HG03432 (cell line): ENCODE measurements at regions not wholly inside any gene's neighbourhood (a gene's known extent, or its start where the extent isn't known, plus 50 kb on each side); places are given as distances from the start of the nearest gene placed in this dataset.

Experiments used
- ATAC-seq: cut with Tn5 transposase; IDR thresholded peaks from one replicate; pipeline ENCODE4 v1.9.1; 2021; ENCODE audit warnings: mild to moderate bottlenecking, moderate library complexity; ENCODE audit not compliant: unreplicated experiment

DNA sequence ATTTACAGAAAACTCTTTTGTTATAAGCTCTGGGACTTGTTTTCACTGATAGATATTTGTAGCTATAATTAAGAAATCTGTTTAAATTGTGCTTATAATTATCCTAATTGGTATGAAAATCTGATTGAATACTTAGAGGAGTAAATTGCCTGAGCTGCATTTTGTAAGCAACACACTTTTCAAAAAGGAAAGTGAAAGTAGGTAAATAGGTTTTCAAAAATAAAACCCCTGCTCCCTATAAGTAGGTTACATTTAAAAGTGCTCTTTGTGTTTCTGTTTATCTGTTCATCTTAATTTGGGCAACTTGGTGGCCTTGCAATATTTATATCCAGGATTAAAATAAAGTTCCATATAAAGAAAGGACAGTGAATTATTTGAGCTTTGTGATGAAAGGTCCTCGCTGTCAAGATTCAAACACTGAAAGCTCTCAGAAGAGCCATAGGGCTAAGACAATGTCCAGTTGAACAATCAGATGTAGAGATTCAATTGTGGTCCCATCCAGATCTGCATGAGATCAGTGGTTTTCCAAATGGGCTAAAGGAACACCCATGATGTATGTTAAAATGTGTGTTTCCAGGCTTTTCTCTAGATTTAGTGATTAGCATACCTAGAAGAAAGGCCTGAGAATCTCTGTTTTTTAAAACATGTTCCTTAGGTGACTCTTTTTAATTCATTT lies 371.6 kb downstream of the RPRM start:
- peak; percentile 67 for ATAC-seq

DNA sequence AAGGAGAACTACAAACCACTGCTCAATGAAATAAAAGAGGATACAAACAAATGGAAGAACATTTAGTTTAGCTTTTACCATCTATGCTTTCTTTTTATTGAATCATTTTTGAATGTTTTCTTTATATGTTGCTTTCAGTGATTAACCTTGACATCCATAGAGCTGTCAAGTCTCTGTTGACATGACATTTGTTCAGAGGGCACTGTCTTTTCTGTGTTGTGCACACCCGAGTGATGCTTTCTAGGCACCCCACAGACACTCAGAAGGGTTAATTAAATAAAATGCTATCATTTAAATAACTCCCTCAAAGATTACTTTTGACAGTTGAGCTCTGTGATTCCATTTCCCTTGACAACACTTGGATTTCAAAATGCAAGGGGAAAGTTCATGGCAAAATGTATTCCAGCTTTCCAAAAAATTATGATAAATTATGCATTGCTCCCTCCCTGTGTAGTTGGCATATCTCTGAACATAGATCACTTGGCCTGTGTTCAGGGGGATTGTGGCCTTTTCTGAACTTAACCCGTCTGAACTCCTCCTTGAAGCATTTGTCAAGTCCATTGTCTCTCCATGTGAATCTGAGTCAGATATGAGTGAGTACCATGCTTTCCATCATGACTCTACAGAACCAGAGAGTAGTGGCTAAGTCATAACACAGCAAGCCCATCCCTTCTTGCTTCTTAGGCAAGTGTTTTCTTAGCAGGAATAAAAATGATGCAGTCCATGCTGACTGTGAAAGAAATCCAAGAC lies 372.6 kb downstream of the RPRM start:
- no peak for ATAC-seq

DNA sequence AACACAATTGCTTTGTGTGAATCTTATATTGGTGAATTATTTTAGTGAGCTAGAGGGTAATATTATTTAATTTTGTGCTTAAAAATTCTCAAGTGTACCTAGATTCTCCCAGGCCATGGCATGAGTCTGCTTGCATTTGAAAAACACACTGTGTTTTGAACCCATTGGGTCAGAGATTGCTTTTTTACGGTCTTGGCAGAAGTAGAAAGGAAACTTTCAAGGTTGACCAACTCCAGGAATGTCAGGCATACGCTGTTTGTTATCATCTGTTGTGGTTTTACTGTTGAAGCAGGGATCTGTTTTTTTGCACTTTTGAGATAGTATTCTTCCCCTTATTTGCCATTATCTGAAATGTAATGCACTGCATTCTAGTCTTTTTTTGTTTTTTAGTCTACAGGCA lies 377.4 kb downstream of the RPRM start:
- no peak for ATAC-seq

DNA sequence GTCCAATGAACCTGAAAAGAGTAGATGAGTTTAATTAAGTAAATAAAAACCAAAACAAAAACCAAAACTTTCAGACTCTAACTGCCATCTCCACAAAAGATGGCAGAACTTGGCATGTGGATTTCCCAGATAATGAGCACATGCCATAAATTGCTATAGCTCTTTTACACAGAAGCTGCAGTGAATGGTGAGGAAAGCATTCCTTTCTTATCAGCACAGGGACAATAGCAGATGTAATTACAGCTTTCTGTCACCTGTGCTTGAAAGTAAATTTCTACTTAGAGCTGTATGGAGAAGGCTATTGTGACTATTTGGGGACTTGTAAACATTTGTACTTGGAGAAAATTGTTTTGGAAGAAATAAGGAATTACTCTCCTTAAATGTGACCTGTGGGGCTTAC lies 378.4 kb downstream of the RPRM start:
- ATAC-seq: no peak

DNA sequence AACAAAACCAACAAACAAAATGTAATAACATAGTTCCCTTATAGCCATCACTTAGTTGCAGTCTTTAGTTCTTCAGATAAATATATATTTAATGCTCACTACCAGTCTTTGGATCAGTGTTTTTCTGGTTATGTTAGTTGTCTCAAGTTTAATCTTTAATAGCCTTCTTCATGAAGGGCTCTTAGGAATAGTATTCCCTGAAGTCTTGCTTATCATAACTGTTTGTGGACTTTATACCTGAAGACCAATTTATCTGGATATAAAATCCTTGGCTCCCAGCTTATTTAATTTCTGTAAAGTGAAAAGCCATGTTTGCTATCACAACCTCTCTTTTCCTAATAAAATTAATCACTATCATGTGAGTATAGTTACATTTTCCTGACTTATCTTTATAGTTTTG lies 379.7 kb downstream of the ARL6IP6 start:
- no peak for ATAC-seq

DNA sequence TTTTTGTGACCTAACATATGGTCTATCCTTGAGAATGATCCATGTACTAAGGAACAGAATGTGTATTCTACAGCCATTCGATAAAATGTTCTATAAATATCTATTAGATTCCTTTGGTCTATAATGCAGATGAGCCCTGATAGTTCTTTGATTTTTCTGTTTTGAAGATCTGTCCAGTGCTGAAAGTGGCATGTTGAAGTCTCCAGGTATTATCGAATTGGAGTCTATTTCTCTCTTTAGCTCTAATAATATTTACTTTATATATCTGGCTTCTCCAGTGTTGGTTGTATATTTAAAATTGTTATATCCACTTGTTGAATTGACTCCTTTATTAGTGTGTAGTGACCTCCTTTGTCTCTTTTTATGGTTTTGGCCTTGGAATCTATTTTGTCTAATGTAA lies 377.9 kb downstream of the ARL6IP6 start:
- no peak for ATAC-seq

DNA sequence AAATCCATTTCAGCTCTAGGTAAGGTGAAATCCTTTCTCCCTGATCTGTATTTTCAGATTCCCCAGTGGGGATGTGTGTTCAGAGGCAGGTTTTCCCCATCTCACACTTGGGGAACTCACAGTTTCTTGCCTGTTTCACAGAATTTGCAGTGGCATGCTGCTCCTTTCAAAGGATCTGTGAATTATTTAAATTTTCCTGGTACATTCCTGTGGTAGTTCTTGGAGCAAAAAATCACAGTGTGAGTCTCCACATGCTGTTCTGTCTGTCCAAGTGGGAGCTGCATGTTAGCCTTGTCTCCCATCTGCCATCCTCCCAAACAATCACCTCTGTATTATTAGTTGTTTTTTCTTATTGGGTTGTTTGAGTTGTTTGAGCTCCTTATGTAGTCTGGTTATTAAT lies 372.9 kb downstream of the ARL6IP6 start:
- no peak for ATAC-seq

DNA sequence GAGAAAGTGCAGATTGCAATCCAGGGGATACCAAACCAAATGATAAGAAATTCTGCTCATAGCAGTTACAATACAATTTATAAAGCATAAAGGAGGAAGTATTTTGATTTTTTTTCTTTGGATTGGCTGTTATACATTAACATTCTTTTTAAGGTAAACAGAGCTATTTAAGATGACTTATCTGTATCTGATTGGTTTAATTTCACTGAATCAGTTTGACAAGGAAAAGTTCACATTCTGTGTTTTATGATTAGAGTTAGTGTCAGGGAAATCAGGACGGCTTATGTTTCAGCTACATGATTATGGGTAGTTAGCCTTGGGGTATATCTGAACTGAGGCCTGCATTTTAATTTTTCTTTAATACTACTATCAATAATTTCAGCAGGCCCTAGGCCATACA lies 360.9 kb downstream of the ARL6IP6 start:
- ATAC-seq: no peak

DNA sequence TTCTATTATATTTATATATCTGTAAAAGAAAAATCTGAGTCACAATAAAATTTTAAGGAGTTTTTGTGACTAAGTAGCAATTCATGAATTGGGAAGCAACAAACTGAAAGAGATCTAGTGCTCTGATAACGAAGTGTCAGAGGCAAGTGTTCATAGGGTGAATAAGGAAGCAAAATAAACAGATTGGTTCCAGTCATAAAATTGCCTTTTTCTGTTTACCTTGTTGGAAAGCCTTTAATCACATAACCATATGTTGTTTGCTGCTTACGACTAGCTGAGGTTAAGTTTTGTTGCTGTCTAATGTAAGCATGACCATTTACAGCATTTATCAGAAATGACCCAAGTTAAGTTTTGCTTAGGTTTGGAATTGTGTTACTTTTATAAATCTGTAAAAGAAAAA lies 358.9 kb downstream of the ARL6IP6 start:
- ATAC-seq: no peak

DNA sequence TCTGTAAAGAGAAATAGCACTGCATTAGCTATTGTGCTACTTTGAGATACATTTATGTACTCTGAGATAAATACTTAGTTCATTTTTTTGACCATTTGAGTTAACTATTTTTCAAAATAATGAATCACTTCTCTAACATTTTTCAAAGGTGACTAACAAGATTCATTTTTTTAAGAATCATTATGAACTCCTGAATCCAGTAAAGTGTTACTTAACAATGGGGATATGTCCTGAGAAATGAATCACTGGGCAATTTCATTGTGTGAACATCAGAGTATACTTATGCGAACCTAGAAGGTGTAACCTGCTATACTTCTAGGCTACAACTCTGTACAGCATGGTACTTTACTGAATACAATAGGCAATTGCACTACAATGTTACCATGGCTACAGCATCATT lies 355.8 kb downstream of the ARL6IP6 start:
- no peak for ATAC-seq

DNA sequence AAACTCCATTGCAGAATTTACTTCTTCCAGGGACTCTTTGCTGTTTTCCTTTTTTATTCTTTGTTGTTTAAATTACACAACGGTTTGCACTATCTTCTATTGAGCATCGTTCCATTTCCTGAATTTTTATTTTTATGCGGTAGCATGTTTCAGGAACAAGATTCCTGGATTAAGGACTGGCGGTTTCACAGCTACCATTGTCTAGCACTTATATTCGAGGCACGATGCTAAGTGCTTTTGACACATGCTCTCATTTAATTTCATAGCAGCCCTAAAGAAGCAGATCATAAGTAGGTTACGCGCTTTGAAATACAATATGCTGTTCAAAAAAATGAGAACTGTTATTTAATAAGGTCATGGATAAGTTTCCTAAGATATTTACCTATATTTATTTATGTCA lies 354.4 kb downstream of the ARL6IP6 start:
- no peak for ATAC-seq

DNA sequence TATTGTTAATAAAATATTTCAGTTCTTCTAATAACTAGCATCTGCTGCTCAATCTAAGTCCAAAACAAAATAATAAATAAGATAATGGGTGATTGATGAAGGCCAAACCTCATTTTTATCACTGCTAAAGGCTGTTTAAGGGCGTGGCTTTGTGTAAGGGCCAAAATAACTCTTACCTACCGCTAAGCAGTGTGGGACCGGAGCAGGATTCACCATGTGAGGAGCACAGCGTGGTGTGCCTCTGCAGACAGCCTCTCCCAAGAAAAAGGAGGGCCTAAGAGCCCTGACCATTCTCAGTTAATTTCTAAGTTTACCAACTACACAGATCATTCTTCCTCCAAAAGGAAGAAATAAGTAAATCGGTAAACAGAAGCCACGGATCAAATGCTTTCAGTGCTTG lies 353.7 kb downstream of the ARL6IP6 start:
- ATAC-seq: no peak

DNA sequence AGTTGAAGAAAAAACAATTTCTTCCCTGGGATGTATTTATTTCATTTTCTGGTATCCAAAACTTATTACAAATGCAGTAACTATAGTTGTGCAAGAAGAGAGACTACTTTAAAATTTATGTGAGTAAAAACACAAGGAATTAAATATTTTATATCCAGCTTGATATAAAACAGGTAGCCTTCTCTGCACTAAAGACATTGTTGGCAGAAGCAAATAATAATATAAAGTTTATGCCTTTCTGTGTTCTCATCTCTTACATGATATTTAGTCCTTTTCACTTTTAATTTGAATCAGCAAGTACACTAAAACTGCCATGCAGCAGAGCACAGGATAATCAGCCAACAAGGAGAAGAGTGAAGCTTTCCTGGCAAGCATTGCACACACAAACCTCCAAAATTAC lies 352.7 kb downstream of the ARL6IP6 start:
- ATAC-seq: no peak

DNA sequence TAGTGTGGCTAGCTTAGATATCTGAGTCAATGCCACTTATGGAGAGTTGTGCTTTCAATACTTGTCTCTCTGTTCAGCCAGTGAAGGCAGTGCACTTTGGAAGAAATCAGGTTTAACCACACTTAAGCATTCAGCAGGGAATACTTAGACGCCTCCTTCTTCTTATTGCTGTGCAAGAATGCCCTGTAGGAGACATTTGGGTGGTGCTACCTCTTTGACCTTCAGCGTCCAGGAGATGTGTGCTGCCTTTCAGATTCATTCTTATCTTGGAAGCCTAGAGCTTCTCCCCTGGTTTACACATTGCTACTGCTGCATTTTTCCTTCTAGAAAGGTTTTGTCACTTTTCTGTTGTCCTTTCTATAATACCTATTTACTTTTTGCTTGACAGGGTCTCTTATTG lies 350.5 kb downstream of the ARL6IP6 start:
- ATAC-seq: no peak

DNA sequence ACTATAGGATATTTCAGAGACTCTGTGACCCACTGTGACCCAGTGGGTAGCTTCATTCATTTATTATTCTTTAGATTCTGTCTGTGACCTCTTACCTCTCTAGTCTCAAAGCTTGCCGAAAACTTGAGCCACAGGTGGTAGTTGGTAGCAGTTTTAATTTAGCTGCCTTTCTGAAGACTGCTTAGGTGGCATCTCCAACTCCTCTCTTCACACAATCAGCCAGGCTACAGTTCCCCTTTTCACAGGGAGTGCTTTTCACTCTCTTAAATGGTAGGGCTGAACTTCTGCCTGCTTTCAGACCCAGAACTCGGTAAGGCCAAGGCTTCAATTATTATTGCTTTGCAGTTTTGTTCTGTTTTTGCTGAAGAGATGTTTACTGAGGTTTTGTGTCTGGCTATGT lies 349.6 kb downstream of the ARL6IP6 start:
- no peak for ATAC-seq

DNA sequence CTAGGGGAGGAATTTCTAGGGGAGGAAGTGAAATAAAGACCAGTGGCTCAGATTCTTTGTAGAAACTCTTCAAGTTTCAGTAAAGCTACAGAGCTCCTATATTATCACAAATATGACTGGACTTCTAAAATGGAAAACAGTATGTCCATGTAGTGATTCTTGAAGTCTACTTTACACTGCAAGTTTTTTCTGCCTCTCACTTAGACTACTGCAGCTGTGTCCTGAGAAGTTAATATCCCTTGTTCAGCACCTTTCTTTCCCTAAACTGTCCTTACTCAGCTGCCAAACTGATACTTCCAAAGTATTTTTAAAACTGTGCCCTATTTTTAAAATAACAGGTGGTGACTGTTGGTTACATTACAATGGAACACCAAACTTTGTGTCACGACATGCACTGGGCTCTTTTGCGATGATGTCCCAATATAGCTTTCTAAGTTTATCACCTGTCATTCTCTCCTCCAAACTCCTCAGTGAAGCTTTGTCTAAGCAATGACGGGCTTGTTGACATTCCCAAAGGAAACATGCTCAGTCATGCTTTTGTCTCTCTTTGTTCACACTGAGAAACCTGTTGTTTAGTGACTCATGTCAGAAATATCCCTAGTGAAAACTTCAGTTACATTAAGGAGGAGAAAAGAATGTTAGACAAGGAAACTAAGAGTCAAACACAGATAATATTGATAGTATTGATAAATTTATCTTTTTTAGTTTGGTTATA lies 341.1 kb downstream of the ARL6IP6 start:
- no peak for ATAC-seq

DNA sequence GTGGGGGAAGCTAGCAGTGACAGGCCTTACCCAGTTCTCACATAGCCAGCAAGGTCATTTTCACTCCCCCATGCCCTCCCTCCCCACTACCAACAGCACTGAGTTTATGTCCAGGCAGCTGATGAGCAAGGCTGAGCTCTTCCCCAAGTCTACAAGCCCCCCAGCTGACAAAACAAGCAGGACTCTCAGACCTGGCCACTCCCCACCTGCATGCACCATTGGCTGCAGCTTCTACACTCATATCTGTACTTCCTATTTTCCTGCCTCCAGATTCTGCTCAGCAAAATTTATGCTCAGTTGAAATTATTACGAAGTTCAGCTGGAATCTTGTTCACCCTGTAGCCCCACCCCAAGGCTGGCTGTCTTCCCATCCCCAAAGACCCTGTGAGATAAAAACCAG lies 339.3 kb downstream of the ARL6IP6 start:
- ATAC-seq: peak; percentile 53

DNA sequence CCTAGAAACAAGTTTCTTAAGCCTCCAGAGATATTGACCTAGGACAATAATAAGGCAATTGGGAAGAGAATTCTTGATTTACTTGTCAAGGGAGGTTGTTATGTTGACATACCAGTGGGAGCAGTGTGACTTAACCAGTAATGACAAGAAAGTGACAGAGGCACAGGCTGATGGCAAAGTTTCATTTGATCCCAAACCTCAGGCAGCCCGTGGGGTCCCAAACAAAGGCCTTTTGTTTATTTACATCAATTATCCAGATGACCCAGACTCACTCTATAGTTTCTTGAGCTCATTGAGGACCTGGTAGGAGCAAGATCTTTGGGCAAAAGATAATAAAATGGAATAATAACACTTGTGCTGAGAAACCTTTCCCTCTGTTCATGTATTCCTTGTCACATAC lies 336.8 kb downstream of the ARL6IP6 start:
- ATAC-seq: no peak

DNA sequence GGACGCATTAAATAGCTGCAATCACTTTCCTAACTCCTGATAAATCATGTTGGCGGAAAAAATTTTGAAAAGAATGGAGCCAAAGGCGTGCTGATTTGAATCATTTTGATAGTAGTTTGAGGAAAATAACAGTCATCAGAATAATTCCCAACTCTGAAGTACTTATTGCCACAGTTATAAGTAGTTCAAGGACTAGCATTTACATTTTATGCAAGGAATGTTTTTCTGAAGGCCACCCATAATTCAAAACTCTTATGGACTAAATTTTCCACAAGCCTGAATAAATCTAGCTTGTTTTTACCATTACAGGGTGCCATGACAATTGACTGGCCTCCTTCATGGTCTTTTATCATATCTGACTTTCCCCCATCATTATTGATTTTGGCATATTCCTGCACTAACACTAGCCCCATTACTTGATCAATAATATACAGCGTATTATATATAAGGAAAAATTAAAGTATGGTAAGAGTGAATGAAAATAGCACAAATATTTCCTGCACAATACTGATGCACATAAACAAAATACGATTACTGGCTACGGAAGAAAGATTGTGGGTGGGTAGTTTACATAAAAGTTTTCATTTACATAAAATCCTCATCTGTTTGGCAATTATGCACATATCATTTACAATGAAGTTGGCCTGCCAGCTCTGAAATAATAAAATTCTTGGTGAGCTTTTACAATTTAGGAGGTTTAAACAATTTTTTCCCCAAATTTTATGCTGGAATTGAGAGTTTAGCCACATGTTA lies 334.6 kb downstream of the ARL6IP6 start:
- no peak for ATAC-seq

DNA sequence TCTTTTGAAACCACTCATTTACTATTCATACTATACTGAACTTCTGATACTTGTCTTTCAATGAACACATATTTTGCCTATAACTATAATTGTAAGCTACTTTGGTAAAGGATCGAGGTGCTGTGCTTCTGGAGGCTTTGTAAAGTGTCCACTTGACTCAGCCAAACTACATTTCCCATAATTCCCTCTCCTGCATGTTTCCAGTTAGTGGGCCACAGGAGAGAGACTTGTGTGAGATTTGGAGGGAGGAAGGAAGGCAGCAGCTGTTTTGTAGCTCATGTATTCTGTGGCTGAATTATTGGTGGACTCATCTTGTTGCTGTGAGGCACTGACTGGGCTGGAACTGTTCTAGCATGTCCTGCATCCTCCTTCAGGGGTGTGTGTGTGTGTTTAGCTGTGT lies 328.8 kb downstream of the ARL6IP6 start:
- ATAC-seq: no peak

DNA sequence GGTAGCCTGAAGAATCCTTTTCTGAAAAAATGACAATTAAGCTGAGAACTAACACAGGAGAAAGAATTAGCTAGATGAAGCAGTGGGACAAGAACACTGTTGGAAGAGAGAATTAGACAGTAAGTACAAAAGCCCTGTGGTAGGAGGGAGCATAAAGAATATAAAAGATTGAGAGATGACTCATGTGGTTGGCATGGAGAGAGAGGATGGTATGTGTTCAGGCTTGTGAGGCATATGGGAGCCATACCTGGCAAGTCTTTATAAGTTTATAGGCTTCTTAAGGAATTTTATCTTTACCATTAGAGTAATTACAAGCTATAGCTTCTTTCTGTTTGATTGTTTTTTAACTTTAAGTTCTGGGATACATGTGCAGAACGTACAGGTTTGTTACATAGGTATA lies 325.0 kb downstream of the ARL6IP6 start:
- no peak for ATAC-seq
